DOHH2 (cell line): ENCODE measurements at regions not wholly inside any gene's neighbourhood (a gene's known extent, or its start where the extent isn't known, plus 50 kb on each side); places are given as distances from the start of the nearest gene placed in this dataset.

Experiments used
- H3F3A ChIP-seq: fragments of 200-600 bp; sonication (generic), shearing (Covaris generic); 2 replicates; pipeline ENCODE4 v1.6.0; 2016; ENCODE audit warnings: antibody characterized with exemption, mild to moderate bottlenecking; ENCODE audit not compliant: control insufficient read depth, insufficient read depth
- H3K27ac ChIP-seq: fragments of 200-600 bp; sonication (generic); 2 replicates; pipeline ENCODE4 v1.5.1; 2014; ENCODE audit warnings: low read depth, mild to moderate bottlenecking, low read length, moderate library complexity
- H3K27me3 ChIP-seq: fragments of 200-600 bp; sonication (generic); 2 replicates; pipeline ENCODE4 v1.6.1; 2014; ENCODE audit warnings: mild to moderate bottlenecking, low read length, mixed read lengths; ENCODE audit not compliant: control insufficient read depth
- H3K36me3 ChIP-seq: fragments of 200-600 bp; sonication (generic); 2 replicates; pipeline ENCODE4 v1.6.1; 2014; ENCODE audit warnings: mild to moderate bottlenecking, low read length, moderate library complexity, mixed read lengths; ENCODE audit not compliant: control insufficient read depth
- H3K4me1 ChIP-seq: fragments of 200-600 bp; sonication (generic); 2 replicates; pipeline ENCODE4 v1.6.1; 2014; ENCODE audit warnings: mild to moderate bottlenecking, low read length, mixed read lengths; ENCODE audit not compliant: control insufficient read depth
- H3K4me2 ChIP-seq: fragments of 200-600 bp; sonication (generic); 2 replicates; pipeline ENCODE4 v1.6.0; 2014; ENCODE audit warnings: mild to moderate bottlenecking, low read length, moderate library complexity
- H3K4me3 ChIP-seq: fragments of 200-600 bp; sonication (generic); 2 replicates; pipeline ENCODE4 v1.5.1; 2014; ENCODE audit warnings: mild to moderate bottlenecking, low read length, mixed read lengths
- H3K79me2 ChIP-seq: fragments of 200-600 bp; sonication (generic); 2 replicates; pipeline ENCODE4 v1.6.1; 2014; ENCODE audit warnings: mild to moderate bottlenecking, low read length, mixed read lengths; ENCODE audit not compliant: control insufficient read depth
- H3K9me2 ChIP-seq: fragments of 200-600 bp; sonication (generic); replicated peaks from 2 replicates; pipeline ENCODE4 v1.6.1; 2014; ENCODE audit warnings: mild to moderate bottlenecking, low read length, mixed read lengths; ENCODE audit not compliant: control insufficient read depth
- H3K9me3 ChIP-seq: fragments of 200-600 bp; sonication (generic); 2 replicates; pipeline ENCODE4 v1.6.1; 2014; ENCODE audit warnings: antibody characterized with exemption, low read length, mixed read lengths; ENCODE audit not compliant: control insufficient read depth, insufficient read depth
- H4K20me1 ChIP-seq: fragments of 200-600 bp; sonication (generic); 2 replicates; pipeline ENCODE4 v1.6.0; 2014; ENCODE audit warnings: low read depth, mild to moderate bottlenecking, antibody characterized with exemption, low read length, moderate library complexity; ENCODE audit not compliant: control insufficient read depth, insufficient read depth
- CTCF ChIP-seq: fragments of 200-600 bp; sonication (generic); IDR thresholded peaks from one replicate; pipeline ENCODE4 v1.5.1; 2014; ENCODE audit warnings: antibody characterized with exemption, mild to moderate bottlenecking, low read depth, low read length; ENCODE audit not compliant: poor library complexity, severe bottlenecking
- EZH2phosphoT487 ChIP-seq: fragments of 200-600 bp; sonication (generic); IDR thresholded peaks from 2 replicates; pipeline ENCODE4 v1.6.1; 2017; ENCODE audit warnings: borderline replicate concordance, mild to moderate bottlenecking, antibody characterized with exemption, low read length, moderate library complexity, mixed read lengths

DNA sequence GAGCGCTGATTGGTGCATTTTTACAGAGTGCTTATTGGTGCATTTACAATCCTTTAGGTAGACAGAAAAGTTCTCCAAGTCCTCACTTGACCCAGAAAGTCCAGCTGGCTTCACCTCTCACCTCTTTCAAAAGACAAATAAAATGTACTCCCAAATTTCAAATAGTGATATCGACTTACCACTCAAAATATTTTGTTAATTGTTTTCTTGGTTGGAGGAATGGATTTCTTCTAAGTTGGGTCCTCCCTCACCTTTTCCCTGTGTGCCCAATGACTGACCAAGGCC lies 338.4 kb upstream of the KLF3 start:
- no peaks in the 10 kb centered on the region for H3K79me2 ChIP-seq
- H3K4me2 ChIP-seq = no peak overlapping the region
- no peak overlapping the region for H3K27ac ChIP-seq
- TF ChIP-seq EZH2phosphoT487 (no peak), CTCF (no peak)
- no peaks in the 10 kb centered on the region for H3K4me1 ChIP-seq
- H3K27me3 ChIP-seq = no peaks in the 10 kb centered on the region
- H4K20me1 ChIP-seq = no peaks in the 10 kb centered on the region
- H3K9me3 ChIP-seq = no peaks in the 10 kb centered on the region
- no peaks in the 10 kb centered on the region for H3K36me3 ChIP-seq
- H3F3A ChIP-seq = no peaks in the 10 kb centered on the region
- H3K4me3 ChIP-seq = no peak overlapping the region
- no peaks in the 10 kb centered on the region for H3K9me2 ChIP-seq

GRCh38 chr4:38326499-38326898 lies 337.5 kb upstream of the KLF3 start:
- no peaks in the 10 kb centered on the region for H3F3A ChIP-seq
- H3K27me3 ChIP-seq = no peaks in the 10 kb centered on the region
- TF ChIP-seq EZH2phosphoT487 (no peak), CTCF (no peak)
- H3K36me3 ChIP-seq = no peaks in the 10 kb centered on the region
- no peaks in the 10 kb centered on the region for H3K9me2 ChIP-seq
- H3K9me3 ChIP-seq = no peaks in the 10 kb centered on the region
- H3K4me2 ChIP-seq = no peak overlapping the region
- H3K4me1 ChIP-seq = no peaks in the 10 kb centered on the region
- no peak overlapping the region for H3K4me3 ChIP-seq
- no peaks in the 10 kb centered on the region for H3K79me2 ChIP-seq
- no peaks in the 10 kb centered on the region for H4K20me1 ChIP-seq
- no peak overlapping the region for H3K27ac ChIP-seq

DNA sequence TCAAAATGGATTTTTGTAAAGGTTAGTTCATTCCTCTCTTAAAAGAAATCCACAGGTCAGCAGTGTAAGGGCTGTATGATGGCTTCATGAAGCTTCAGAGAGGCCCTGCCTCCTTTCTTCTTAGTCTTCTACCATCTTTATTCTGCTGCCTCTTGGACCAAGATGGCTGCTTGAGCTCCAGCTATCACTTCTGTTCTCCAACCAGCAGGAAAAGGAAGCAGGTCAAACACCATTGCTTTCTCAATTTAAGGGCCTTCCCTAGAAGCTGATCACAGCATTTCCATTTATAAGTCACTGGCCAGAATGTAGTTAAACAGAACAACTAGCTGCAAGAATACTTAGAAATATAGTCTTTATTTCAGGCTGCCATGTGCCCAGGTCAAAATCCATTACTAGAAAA lies 336.8 kb upstream of the KLF3 start:
- H3K27ac ChIP-seq = no peak overlapping the region
- H3K4me1 ChIP-seq = no peaks in the 10 kb centered on the region
- TF ChIP-seq EZH2phosphoT487 (no peak), CTCF (no peak)

More for the DNA sequence above, 336.8 kb upstream of the KLF3 start:
- H3K27me3 ChIP-seq = no peaks in the 10 kb centered on the region
- H3K9me3 ChIP-seq = no peaks in the 10 kb centered on the region
- no peak overlapping the region for H3K4me2 ChIP-seq
- H4K20me1 ChIP-seq = no peaks in the 10 kb centered on the region
- H3K79me2 ChIP-seq = no peaks in the 10 kb centered on the region
- no peaks in the 10 kb centered on the region for H3K9me2 ChIP-seq
- no peaks in the 10 kb centered on the region for H3F3A ChIP-seq
- no peak overlapping the region for H3K4me3 ChIP-seq
- no peaks in the 10 kb centered on the region for H3K36me3 ChIP-seq
